Neuronal stem cell (in vitro differentiated cells): ENCODE measurements at regions not wholly inside any gene's neighbourhood (a gene's known extent, or its start where the extent isn't known, plus 50 kb on each side); places are given as distances from the start of the nearest gene placed in this dataset.

Experiments used
- DNase-seq: peaks from one replicate; pipeline ENCODE4 v3.0.0-alpha.2; 2013; ENCODE audit warnings: low spot score
- H2AFZ ChIP-seq: one replicate; pipeline ENCODE4 v1.6.1; 2013; ENCODE audit warnings: mild to moderate bottlenecking, low read length, inconsistent platforms
- H2AK5ac ChIP-seq: 2 replicates; pipeline ENCODE4 v1.6.1; 2013; ENCODE audit warnings: low read depth, mild to moderate bottlenecking, inconsistent platforms, low read length, moderate library complexity, mixed read lengths
- H2BK120ac ChIP-seq: 2 replicates; pipeline ENCODE4 v1.6.1; 2013; ENCODE audit warnings: low read depth, mild to moderate bottlenecking, inconsistent platforms, low read length, moderate library complexity, mixed read lengths
- H2BK12ac ChIP-seq: one replicate; pipeline ENCODE4 v1.6.1; 2013; ENCODE audit warnings: low read length, inconsistent platforms
- H2BK15ac ChIP-seq: 2 replicates; pipeline ENCODE4 v1.6.1; 2013; ENCODE audit warnings: mild to moderate bottlenecking, low read length, inconsistent platforms, mixed read lengths
- H2BK5ac ChIP-seq: one replicate; pipeline ENCODE4 v1.6.1; 2013; ENCODE audit warnings: inconsistent platforms, mild to moderate bottlenecking, low read length, moderate library complexity
- H3K14ac ChIP-seq: one replicate; pipeline ENCODE4 v1.6.1; 2013; ENCODE audit warnings: low read length, inconsistent platforms
- H3K18ac ChIP-seq: 2 replicates; pipeline ENCODE4 v1.6.1; 2013; ENCODE audit warnings: low read length, inconsistent platforms
- H3K23ac ChIP-seq: 2 replicates; pipeline ENCODE4 v1.6.1; 2013; ENCODE audit warnings: low read depth, mild to moderate bottlenecking, mixed read lengths, low read length, inconsistent platforms; ENCODE audit not compliant: poor library complexity
- H3K27ac ChIP-seq: replicated peaks from 3 replicates; pipeline ENCODE4 v1.5.1; 2013; ENCODE audit warnings: low read length, inconsistent platforms
- H3K27me3 ChIP-seq, 3 experiments: 2 replicates each; pipeline ENCODE4 v1.6.1; 2013; ENCODE audit warnings: low read length in 3 of 3, mild to moderate bottlenecking in 2 of 3, inconsistent platforms in 1 of 3, low read depth in 1 of 3, mixed read lengths in 1 of 3, moderate library complexity in 1 of 3; ENCODE audit not compliant: control insufficient read depth in 3 of 3, insufficient read depth in 3 of 3
- H3K36me3 ChIP-seq, 2 donors: replicated peaks in 1 of 2; 2 replicates each; pipeline ENCODE4 v1.6.1; 2013; ENCODE audit warnings: low read length in 2 of 2; ENCODE audit not compliant: control insufficient read depth in 2 of 2, insufficient read depth in 2 of 2
- H3K4ac ChIP-seq: 2 replicates; pipeline ENCODE4 v1.6.1; 2013; ENCODE audit warnings: inconsistent platforms, mild to moderate bottlenecking, low read length, moderate library complexity
- H3K4me1 ChIP-seq, 2 donors: 1 replicate in 1 of 2; 2 replicates in 1 of 2; pipeline ENCODE4 v1.6.1; 2013; ENCODE audit warnings: low read length in 2 of 2, low read depth in 1 of 2; ENCODE audit not compliant: control insufficient read depth in 2 of 2, insufficient read depth in 1 of 2
- H3K4me2 ChIP-seq: one replicate; pipeline ENCODE4 v1.6.1; 2013; ENCODE audit warnings: mild to moderate bottlenecking, low read length, inconsistent platforms; ENCODE audit not compliant: insufficient read depth, poor library complexity, severe bottlenecking
- H3K4me3 ChIP-seq, 2 donors: 2 replicates each; pipeline ENCODE4 v1.5.1; 2013; ENCODE audit warnings: low read length in 2 of 2, mild to moderate bottlenecking in 2 of 2, inconsistent platforms in 1 of 2, moderate library complexity in 1 of 2
- H3K79me1 ChIP-seq: one replicate; pipeline ENCODE4 v1.6.1; 2013; ENCODE audit warnings: low read depth, mild to moderate bottlenecking, inconsistent platforms, low read length, moderate library complexity
- H3K9ac ChIP-seq: one replicate; pipeline ENCODE4 v1.6.1; 2013; ENCODE audit warnings: mild to moderate bottlenecking, low read depth, low read length, inconsistent platforms; ENCODE audit not compliant: poor library complexity
- H3K9me3 ChIP-seq, 2 donors: replicated peaks in 1 of 2; 2 replicates each; pipeline versions ENCODE3 to v1.6.1; 2013; ENCODE audit warnings: low read length in 2 of 2, mild to moderate bottlenecking in 2 of 2, inconsistent platforms in 1 of 2, low read depth in 1 of 2, mixed read lengths in 1 of 2, moderate library complexity in 1 of 2; ENCODE audit not compliant: control insufficient read depth in 2 of 2, insufficient read depth in 1 of 2
- H4K8ac ChIP-seq: one replicate; pipeline ENCODE4 v1.6.1; 2013; ENCODE audit warnings: low read depth, mild to moderate bottlenecking, inconsistent platforms, low read length, moderate library complexity
- H4K91ac ChIP-seq: one replicate; pipeline ENCODE4 v1.6.1; 2013; ENCODE audit warnings: low read length, low read depth, mild to moderate bottlenecking, inconsistent platforms; ENCODE audit not compliant: poor library complexity
- WGBS, 2 donors: extraction: QIAGEN DNeasy Blood & Tissue Kit; methylation state at CpG; one replicate each; pipeline ENCODE4 v1.1.7; 2013; ENCODE audit warnings: missing lambda C conversion rate in 2 of 2, mixed read lengths in 1 of 2; ENCODE audit not compliant: insufficient read length in 2 of 2, insufficient replicate concordance in 1 of 2; ENCODE audit errors: extremely low coverage in 2 of 2; 5-methylcytosine and 5-hydroxymethylcytosine counted together

DNA sequence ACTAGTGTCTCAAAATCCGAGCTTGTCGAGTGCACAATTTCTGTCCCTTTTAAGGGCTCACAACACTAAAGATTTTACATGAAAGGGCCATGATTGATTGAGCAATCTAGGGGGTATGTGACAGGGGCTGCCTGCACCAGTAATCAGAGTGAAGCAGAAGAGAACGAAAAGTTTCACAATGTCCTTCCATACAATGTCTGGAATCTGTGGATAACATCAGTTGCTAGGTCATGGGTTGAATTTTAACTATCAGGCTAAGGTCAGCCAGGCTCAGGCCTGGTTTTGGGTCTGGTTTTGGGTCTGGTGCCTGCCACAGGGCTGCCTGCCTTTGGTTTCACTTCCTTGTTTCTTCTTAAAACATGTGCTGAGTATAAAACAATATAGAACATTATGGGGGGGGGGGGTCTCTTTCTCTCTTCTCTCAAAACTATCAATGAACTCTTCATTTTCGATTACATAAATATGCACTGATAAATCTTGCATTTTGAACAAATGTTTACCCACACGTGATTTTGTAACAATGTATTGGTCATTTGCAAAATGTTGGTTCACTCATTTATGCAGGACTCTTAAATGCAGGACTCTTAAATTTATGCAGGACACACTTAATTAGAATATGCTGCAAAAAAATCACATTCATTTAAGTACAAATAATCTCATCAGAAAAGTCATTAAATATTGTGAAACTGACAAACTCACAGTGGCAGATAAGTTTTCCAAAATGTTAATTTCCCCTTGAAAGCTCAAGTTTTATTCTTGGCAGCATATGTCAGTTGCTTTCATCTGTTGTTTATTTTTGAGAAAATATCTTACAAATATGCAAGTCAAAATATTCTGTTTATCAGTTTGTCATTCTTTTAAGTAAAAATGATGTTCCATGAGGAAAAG, 290.5 kb upstream of the KYNU start:
- no peak for DNase-seq
- H3K4me3 ChIP-seq, result no peak overlapping the region
- no peak overlapping the region for H3K14ac ChIP-seq
- H3K27me3 ChIP-seq, result no peaks in the 10 kb centered on the region
- peaks cover 0 to 1% of the 10 kb centered on the region in 2 donors for H3K9me3 ChIP-seq
- no peaks in the 10 kb centered on the region for H3K79me1 ChIP-seq
- no CpG with 5 or more reads among the region's 5 CpGs for WGBS, 2 donors
- H3K4me1 ChIP-seq, result no peaks in the 10 kb centered on the region
- H3K18ac ChIP-seq, result no peak overlapping the region
- H2AFZ ChIP-seq, result peak overlapping the region; percentile 78
- H4K8ac ChIP-seq, result no peak overlapping the region
- H3K23ac ChIP-seq, result no peak overlapping the region
- H2BK120ac ChIP-seq, result no peak overlapping the region
- no peak overlapping the region for H3K4ac ChIP-seq
- no peak overlapping the region for H2BK12ac ChIP-seq
- no peak overlapping the region for H2BK15ac ChIP-seq
- H3K36me3 ChIP-seq, result no peaks in the 10 kb centered on the region
- H3K4me2 ChIP-seq, result no peak overlapping the region
- H2BK5ac ChIP-seq, result no peak overlapping the region
- no peak overlapping the region for H3K9ac ChIP-seq
- no peak overlapping the region for H2AK5ac ChIP-seq
- H3K27ac ChIP-seq, result no peak overlapping the region
- H4K91ac ChIP-seq, result no peak overlapping the region

GRCh38 chr2:142585785-142586184, 291.7 kb upstream of the KYNU start:
- Histone ChIP-seq H3K4ac (no peak overlapping the region), H2BK12ac (no peak overlapping the region), H2BK120ac (no peak overlapping the region), H3K4me2 (no peak overlapping the region), H3K23ac (no peak overlapping the region), H3K9ac (no peak overlapping the region), H3K27ac (no peak overlapping the region), H2BK5ac (no peak overlapping the region), H4K8ac (no peak overlapping the region), H3K18ac (no peak overlapping the region), H3K4me1 (no peaks in the 10 kb centered on the region), H4K91ac (no peak overlapping the region), H3K4me3 (no peak overlapping the region), H2BK15ac (no peak overlapping the region), H2AK5ac (no peak overlapping the region), H2AFZ (no peak overlapping the region), H3K14ac (no peak overlapping the region), H3K9me3 (peaks cover 0 to 1% of the 10 kb centered on the region in 2 donors), H3K79me1 (no peaks in the 10 kb centered on the region), H3K27me3 (no peaks in the 10 kb centered on the region), H3K36me3 (no peaks in the 10 kb centered on the region)
- DNase-seq, result no peak
- WGBS, 2 donors, result no CpG with 5 or more reads among the region's 2 CpGs

DNA sequence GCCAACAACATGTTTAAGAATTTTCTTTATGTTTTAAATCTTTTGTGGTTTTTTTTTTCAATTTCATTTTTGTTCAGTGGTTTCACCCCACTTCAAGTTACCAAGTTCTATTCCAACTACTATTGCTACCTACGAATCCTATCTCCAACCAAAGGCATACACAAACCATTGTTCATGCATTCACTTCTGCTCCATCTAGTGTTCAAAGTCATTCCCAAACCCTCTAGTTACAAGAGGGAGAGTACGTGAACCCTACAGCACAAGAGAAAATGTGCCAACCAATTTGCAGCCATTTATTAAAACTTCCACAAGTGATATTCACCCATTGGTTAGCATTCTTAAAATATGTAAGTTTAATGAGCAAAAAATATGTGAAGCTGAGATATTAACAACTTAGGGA, 295.1 kb upstream of the KYNU start:
- Histone ChIP-seq H3K79me1 (no peaks in the 10 kb centered on the region), H3K36me3 (no peaks in the 10 kb centered on the region), H2BK15ac (no peak overlapping the region), H2AFZ (no peak overlapping the region), H3K27ac (no peak overlapping the region), H3K4me1 (no peaks in the 10 kb centered on the region), H3K4me3 (no peak overlapping the region), H3K9ac (no peak overlapping the region), H3K4me2 (no peak overlapping the region), H4K91ac (no peak overlapping the region), H3K4ac (no peak overlapping the region), H3K23ac (no peak overlapping the region), H2BK12ac (no peak overlapping the region), H3K14ac (no peak overlapping the region), H3K18ac (no peak overlapping the region), H4K8ac (no peak overlapping the region), H2BK120ac (no peak overlapping the region), H2AK5ac (no peak overlapping the region), H3K27me3 (no peaks in the 10 kb centered on the region), H2BK5ac (no peak overlapping the region), H3K9me3 (peaks cover 0 to 1% of the 10 kb centered on the region in 2 donors)
- WGBS, 2 donors, result no CpG with 5 or more reads among the region's 2 CpGs
- no peak for DNase-seq

DNA sequence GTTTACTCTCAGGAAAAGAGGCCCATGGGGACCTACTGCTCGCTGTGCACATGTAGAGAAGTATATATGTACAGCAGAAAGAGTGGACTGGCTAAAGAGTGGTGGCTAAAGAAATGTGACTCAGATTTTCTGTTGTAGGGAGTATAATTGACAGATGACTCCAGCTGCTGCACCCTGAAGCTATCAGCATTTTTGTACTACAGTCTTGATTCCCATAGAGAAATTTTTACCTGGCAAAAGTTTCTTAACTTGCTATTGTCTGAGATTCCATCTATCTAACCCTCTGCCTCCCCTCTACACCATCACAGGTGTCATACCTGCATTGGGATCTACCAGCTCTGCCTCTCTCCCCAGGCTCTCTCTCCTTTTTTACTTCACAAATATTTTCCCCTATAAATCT, 296.0 kb upstream of the KYNU start:
- no peaks in the 10 kb centered on the region for H3K36me3 ChIP-seq
- no peak overlapping the region for H2AK5ac ChIP-seq
- H3K14ac ChIP-seq, result no peak overlapping the region
- WGBS, 2 donors, result no CpG with 5 or more reads among the region's 1 CpG
- no peak overlapping the region for H2BK5ac ChIP-seq
- no peak overlapping the region for H3K9ac ChIP-seq
- no peak for DNase-seq
- H2BK15ac ChIP-seq, result no peak overlapping the region
- H3K27ac ChIP-seq, result no peak overlapping the region
- H3K4me2 ChIP-seq, result no peak overlapping the region
- H3K27me3 ChIP-seq, result no peaks in the 10 kb centered on the region
- H4K91ac ChIP-seq, result no peak overlapping the region
- no peaks in the 10 kb centered on the region for H3K4me1 ChIP-seq
- H3K4me3 ChIP-seq, result no peak overlapping the region
- peaks cover 0 to 1% of the 10 kb centered on the region in 2 donors for H3K9me3 ChIP-seq
- no peak overlapping the region for H2BK12ac ChIP-seq
- no peaks in the 10 kb centered on the region for H3K79me1 ChIP-seq
- no peak overlapping the region for H4K8ac ChIP-seq
- H2AFZ ChIP-seq, result no peak overlapping the region
- H3K4ac ChIP-seq, result no peak overlapping the region
- H2BK120ac ChIP-seq, result no peak overlapping the region
- H3K18ac ChIP-seq, result no peak overlapping the region
- no peak overlapping the region for H3K23ac ChIP-seq
